GM20431 (cell line): ENCODE measurements at regions not wholly inside any gene's neighbourhood (a gene's known extent, or its start where the extent isn't known, plus 50 kb on each side); places are given as distances from the start of the nearest gene placed in this dataset.
"Not testable (repeated sequence)": the region's sequence is repeated elsewhere in the genome, so short reads cannot be mapped to it uniquely, and the experiment has no call there.

Experiments
- in situ Hi-C: fragments of 300-500 bp; cut with MseI, MboI; formaldehyde crosslinking; loops from one replicate; pipeline ENCODE4 v1.15.0; 2020; ENCODE audit warnings: low sequenced_read_pairs; ENCODE audit not compliant: unreplicated experiment

DNA sequence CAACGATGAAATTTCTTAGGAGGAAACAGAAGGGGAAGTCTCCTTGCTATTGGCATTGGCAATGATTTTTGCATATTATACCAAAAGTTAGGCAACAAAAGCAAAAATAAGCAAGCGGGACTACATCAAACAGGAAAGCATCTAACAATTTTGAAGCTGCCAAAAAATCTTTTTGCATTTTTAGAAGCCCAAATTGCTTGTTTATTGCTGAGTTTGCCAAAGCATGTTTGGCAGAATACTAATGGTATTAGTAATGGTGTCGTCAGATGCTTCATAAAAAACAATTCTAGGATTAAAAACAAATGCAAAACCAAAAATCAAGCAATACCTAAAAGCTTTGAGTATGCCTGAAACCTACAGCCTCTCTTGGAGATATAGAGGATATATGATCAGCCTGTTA is 80.0 kb downstream of the GALR1 start:
- in situ Hi-C loops = no loop called here

GRCh38 chr18:77334876-77335275 is 85.2 kb downstream of the GALR1 start:
- in situ Hi-C loops = no loop called here

GRCh38 chr18:77337604-77338003 is 88.0 kb downstream of the GALR1 start:
- in situ Hi-C loops = no loop called here

GRCh38 chr18:77339093-77339492 is 89.4 kb downstream of the GALR1 start:
- in situ Hi-C loops = no loop called here

- in situ Hi-C loops = no loop called here
Measured at GRCh38 chr18:77339623-77340022, 90.0 kb downstream of the GALR1 start.

GRCh38 chr18:77340815-77341214 is 91.2 kb downstream of the GALR1 start:
- in situ Hi-C loops = no loop called here

DNA sequence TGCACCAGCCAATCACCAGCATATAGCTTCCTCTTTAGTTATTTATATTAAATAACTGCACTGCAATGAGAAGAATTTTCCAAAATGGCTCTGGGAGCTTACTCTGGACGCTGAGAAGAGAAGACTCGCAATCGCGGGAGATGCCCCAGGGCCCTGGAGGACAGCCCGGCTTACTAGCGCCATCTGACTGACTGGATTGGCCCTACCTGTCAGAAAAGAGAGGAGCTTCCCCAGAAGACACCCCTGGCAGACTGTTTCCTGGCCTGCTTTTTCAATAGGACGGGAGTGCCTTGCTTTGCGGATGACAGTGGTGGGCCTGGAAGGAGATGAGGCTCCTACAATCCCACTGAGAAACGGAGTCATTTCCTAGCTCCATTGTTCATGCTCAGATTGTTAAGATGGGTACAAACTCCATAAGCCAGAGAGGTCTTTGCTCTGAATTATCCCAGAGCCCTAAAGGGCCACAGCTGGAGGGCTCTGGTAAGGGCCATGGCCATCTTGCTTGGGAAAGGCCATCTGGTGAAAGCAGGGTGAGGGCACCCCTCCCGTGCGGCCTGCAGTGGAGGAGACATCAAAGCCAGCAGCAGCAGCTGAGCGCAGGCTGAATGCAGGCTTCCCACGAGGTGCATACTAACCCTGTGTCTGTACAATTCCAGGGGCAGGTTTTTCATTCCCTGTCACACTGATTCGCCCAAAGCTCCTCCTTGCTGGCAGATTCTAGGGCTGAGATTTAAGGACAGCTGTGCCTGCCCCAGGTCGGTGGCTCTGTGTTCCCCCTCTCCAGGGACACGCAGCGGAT is 92.1 kb downstream of the GALR1 start:
- in situ Hi-C loops = no loop called here

DNA sequence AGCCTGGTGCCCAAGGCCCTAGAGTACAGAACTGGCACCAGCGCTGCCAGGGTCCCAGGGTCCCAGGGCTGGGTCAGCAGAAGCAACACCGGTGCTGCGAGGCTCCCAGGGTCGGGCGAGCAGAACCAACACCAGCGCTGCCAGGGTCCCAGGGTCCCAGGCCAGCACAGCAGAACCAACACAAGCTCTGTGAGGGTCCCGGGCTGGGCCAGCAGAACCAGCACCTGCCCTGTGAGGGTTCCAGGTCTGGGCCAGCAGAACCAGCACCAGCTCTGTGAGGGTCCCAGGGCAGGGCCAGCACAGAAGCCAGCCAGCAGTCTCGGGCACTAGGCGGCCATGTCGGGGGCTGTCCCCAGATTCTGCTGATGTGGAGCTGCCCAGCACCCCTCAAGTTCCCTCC is 93.1 kb downstream of the GALR1 start:
- in situ Hi-C loops = no loop called here

DNA sequence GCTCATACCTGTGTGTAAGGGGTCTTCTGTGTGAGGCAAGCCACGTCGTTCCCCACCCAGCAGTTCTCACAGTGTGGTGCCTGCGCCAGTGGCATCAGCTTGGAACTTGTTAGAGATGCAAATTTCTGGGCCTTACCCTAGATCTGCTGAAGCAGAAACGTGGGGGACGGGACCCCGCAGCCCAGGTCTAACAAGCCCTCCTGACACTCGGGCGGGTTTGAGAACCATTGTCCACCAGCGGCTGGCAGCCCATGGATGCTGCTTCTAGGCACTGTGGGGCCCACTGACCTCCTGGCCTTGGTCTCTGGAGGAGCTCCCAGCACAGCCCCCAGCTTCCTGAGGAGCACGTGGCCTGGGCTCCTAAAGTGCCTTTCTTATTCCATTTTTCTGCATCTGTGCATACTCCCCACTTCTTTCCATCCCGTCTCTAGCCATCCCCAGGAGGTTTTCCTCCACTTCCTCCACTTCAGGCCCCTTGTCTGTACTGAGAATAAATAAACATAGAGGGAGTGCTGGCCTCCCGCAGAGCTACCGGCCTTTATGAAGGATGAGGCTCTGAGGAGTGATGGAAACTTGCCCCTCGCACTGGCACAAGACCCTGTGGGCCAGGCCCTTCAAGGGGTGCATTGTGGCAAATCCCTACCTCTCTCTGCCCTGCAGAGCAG is 94.3 kb downstream of the GALR1 start:
- in situ Hi-C loops = no loop called here

DNA sequence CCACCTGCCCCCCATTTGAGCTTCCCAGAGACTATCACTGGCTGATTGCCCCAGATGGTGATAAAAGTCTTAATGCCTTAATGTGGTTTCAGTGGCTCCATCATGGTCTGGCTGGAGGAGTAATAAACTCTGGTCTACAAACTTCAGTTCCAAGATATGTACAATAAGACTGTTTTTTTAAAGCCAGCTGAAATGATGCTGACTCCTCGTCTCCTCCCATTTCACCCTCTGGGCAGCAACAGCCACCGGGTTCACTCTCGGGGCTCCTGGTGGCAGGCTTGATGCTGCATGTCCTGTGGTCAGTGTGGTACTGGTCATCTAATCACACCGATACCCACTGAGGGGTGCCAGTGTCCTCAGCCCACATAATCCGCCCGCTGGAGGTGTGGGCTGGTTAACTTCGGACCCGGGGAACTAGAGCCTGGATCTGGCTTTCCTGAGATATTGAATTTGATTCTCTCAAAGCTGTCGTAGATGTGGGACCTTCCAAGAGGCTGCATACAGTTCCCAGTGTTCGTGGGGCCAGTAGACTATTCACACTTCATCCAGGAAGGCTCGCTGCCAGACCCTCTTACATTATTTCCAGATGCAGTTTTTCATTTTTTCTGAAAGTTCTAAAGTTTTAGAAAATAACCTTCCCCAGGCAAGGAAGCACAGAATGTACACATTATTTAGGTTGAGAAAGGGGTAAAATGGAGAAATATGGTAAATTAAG is 95.3 kb downstream of the GALR1 start:
- in situ Hi-C loops = no loop called here

DNA sequence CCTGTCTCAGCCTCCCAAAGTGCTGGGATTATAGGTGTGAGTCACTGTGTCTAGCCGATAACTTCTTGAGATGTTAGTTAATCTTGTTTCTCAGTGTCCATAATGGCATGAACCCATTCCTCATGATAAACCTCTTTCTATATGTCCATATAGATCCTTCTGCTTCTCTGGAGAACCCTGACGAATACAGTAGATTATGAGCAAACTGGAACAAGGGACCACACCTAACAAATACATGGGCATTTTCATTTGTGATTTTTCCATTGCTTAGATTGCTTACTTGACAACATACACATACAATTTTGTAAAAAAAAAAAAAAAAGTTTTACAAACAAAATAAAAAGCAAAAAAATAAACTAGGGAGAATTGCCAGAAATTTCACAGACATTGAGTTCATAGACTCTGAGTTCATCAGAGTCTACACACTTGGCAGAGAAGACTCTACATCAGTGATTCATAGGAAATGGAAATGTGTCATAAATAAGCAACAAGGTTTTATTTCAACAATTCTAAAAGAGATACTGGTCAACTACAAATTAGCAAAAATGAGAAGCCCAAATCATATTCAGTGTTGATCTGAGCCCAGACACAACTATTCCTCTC is 96.7 kb downstream of the GALR1 start:
- in situ Hi-C loops = no loop called here

DNA sequence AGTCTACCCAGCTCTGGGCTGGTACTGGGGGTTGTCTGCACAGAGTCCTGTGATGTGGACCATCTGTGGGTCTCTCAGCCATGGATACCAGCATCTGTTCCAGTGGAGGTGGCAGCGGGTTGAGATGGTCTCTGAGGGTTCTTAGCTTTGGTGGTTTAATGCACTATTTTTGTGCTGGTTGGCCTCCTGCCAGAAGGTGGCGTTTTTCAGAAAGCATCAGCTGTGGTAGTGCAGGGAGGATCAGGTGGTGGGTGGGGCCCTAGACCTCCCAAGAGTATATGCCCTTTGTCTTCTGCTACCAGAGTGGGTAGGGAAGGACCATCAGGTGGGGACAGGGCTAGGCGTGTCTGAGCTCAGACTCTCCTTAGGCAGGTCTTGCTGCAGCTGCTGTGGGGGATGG is 103.7 kb downstream of the GALR1 start:
- in situ Hi-C loops = not testable (repeated sequence)

DNA sequence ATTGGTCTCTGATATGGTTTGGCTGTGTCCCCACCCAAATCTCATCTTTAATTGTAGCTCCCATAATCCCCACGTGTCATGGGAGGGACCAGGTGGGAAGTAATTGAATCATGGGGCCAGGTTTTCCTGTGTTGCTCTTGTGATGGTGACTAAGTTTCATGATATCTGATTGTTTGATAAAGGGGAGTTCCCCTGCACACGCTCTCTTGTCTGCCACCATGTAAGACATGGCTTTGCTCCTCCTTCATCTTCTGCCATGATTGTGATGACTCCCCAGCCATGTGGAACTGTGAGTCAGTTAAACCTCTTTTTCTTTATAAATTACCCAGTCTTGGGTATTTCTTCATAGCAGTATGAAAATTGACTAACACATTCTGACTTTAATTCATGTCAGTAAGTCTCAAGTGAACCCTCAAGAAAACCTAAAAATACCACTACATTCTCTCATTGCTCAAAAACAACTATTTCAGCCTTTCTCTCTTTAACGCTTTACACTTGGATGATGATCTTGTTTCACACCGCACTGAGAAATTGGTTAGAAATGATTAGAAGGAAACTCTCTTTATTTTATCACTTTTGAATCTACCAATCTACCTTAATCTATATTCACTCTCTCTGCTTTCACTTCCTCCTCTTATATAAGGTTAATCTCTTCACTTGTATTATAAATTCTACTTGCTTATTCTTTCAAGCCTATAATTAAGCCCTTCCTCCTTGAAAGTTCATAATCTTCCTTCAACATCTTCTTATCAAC is 110.1 kb downstream of the GALR1 start:
- in situ Hi-C loops = no loop called here

DNA sequence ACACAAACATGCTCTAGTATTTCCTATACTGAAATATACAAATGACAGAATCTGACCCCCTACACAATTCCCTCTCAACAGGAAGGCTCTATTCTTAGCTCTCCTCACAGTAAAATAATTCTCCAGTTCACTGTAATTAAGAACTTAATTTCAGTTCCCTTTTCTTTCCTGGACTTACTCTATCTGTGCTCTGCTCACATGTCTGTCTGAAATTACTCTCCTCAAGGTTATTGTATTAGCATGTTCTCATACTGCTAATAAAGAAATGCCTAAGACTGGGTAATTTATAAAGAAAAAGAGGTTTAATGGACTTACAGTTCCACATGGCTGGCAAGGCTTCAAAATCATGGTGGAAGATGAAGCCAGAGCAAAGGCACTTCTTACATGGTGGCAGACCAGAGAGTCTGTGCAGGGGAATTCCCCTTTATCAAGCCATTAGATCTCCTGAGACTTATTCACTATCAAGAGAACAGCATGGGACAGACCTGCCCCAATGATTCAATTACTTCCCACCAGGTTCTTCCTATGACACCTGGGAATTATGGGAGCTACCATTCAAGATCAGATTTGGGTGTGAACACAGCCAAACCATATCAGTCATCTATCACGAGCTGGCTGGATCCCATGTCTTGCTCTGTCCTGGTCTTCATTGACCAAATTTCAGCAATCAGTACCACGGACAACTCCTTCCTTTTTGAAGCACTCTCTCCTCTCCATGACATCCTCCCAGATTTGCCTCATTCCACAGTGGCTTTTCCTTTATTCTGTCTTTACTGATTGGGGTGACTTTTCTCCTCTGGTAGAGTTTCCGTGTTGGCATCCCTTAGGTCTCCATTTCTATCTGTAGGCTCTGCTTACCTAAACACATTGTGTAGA is 110.9 kb downstream of the GALR1 start:
- in situ Hi-C loops = no loop called here

DNA sequence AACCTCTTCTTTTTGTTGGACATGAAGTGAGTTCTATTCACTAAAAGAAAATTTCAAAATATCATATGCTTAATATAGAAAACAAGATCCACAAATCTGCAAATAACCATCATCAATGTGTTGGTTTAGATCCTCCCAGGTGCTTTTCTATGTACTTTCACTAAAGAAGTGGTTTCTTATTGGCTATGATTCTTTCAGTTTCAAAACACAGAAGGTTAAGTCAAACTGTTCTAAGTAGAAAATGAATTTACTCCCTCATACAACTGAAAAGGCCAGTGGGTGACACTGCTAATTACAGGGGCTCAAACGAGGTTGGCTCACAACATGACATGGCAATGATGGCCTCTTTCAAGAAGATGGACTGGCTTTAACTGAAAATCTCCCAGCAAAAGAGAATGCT is 111.7 kb downstream of the GALR1 start:
- in situ Hi-C loops = no loop called here

- in situ Hi-C loops = no loop called here
Measured at GRCh38 chr18:77365667-77366066, 116.0 kb downstream of the GALR1 start.

DNA sequence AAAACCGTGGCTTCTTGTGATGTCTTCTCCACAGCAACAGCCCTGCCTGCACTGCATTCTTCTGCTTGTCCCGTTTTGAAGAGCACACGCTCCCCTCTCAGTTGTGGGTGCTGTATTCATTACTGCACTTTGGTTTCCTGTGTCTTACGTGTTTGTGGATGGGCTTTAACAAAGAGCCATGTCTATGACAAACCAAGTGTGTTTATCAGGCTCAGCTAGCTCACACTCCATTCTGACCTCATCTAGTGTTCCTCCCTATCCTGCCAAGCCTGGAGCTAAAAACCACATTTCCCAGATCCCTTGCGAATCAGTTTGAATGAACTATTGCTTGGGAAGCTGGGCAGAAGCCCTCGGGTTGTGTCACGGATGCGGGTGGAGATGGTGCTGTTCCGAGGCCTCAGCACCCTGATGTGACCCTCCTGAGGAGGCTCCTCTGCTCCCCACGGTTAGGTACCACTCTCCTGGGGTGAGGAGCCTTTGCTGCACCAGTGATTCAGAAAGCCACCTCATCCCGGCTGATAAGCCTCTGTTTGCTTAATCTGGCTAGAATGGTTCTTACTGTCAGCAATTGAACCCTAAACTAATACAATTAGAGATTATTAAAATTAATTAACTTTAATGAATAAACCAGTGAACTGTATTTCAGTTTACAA is 116.5 kb downstream of the GALR1 start:
- in situ Hi-C loops = no loop called here

DNA sequence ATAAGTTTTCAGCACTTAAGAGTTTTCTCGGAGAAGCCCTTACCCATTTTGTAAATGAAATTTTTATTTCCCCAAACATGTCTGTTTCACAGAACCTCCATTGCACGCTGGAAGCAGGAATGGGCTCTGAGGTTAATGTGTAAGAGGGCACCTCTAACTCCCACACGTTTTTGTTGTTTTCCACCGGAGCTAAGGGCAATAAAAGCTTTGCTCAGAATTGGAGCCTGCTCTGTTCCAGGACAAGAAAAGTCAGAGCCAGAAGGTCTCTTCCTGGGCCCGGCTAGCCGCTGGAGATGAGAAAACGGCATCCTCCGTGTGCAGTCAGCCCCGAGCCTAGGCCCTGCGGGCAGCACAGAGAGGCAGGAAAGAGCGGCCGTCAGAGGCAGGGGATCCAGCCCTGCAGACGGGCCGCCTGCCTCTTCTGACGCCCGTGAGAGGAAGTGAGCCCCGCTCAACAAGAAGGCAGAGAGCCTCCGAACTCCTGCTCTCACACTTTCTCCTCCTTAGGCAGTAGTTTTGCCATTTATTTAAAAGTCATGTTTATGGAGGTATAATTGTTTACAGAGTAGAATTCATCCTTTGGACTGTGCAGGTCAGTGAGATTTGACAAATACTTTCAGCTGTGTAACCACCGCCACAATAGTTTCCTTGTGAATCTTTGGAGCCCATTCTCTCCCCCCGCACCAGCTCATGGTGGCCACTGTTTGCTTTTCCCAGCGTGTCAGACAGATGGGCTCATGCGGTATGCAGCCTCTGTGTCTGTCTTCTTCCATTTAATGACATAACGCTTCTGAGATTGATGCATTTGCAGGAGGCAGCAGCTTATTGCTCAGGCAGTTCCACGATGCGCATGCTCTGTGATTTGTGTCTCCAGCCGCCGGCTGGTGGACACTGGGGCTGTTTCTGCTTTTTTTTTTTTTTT is 117.3 kb downstream of the GALR1 start:
- in situ Hi-C loops = no loop called here
